OCI-LY1 (cell line): ENCODE measurements at regions not wholly inside any gene's neighbourhood (a gene's known extent, or its start where the extent isn't known, plus 50 kb on each side); places are given as distances from the start of the nearest gene placed in this dataset.

Source experiments
- CTCF ChIP-seq: fragments of 200-600 bp; sonication (generic), shearing (Covaris generic); IDR thresholded peaks from 2 replicates; pipeline ENCODE4 v1.5.1; 2017; ENCODE audit warnings: mild to moderate bottlenecking, antibody characterized with exemption, low read length, moderate library complexity, mixed read lengths
- EZH2 ChIP-seq: fragments of 200-600 bp; sonication (generic), shearing (Covaris generic); IDR thresholded peaks from 2 replicates; pipeline ENCODE4 v1.8.0; 2017; ENCODE audit warnings: borderline replicate concordance, mixed run types, mild to moderate bottlenecking, antibody characterized with exemption, low read length, moderate library complexity, mixed read lengths

- TF ChIP-seq CTCF (no peak), EZH2 (no peak)
Observed at GRCh38 chr6:100084316-100084990, 90.4 kb upstream of the MCHR2 start.
